Gastrocnemius medialis (tissue), 4 donors: ENCODE measurements at regions not wholly inside any gene's neighbourhood (a gene's known extent, or its start where the extent isn't known, plus 50 kb on each side); places are given as distances from the start of the nearest gene placed in this dataset.

Source experiments
- ATAC-seq, 2 donors: fragments of 150-250 bp; one replicate each; pipeline ENCODE4 v1.9.1; 2016
- DNase-seq, 2 donors: peaks; one replicate each; pipeline ENCODE4 v3.0.0-alpha.2; 2019
- H3K27ac ChIP-seq, 4 donors: fragments of 200-600 bp; sonication (generic); 1 replicate in 1 of 4; 2 replicates in 3 of 4; pipeline ENCODE4 v1.5.1; 2016 to 2018; ENCODE audit warnings: mild to moderate bottlenecking in 2 of 4, moderate library complexity in 1 of 4
- H3K27me3 ChIP-seq, 3 donors: fragments of 200-600 bp; sonication (generic) in 2 of 3; 1 replicate in 1 of 3; 2 replicates in 2 of 3; pipeline versions ENCODE4 v1.5.1 to v1.6.0; 2016 to 2019; ENCODE audit warnings: mild to moderate bottlenecking in 1 of 3, moderate library complexity in 1 of 3
- H3K36me3 ChIP-seq, 2 donors: fragments of 200-600 bp; sonication (generic) in 1 of 2; one replicate each; pipeline ENCODE4 v1.5.1; 2017 to 2018
- H3K4me1 ChIP-seq, 2 donors: fragments of 200-600 bp; sonication (generic) in 1 of 2; one replicate each; pipeline ENCODE4 v1.5.1; 2016 to 2017; ENCODE audit warnings: mild to moderate bottlenecking in 2 of 2
- H3K4me3 ChIP-seq, 4 donors: fragments of 200-600 bp; sonication (generic) in 3 of 4; 1 replicate in 1 of 4; 2 replicates in 3 of 4; pipeline ENCODE4 v1.5.1; 2016 to 2019; ENCODE audit warnings: mild to moderate bottlenecking in 2 of 4
- H3K9me3 ChIP-seq, 3 donors: fragments of 200-600 bp; sonication (generic) in 2 of 3; 1 replicate in 1 of 3; 2 replicates in 2 of 3; pipeline ENCODE4 v1.5.1; 2016 to 2019
- POLR2A ChIP-seq, 2 donors: fragments of 450-650 bp; IDR thresholded peaks; one replicate each; pipeline ENCODE4 v1.6.1; 2017; ENCODE audit warnings: antibody characterized with exemption in 2 of 2, mild to moderate bottlenecking in 2 of 2, moderate library complexity in 2 of 2
- in situ Hi-C, 4 donors: fragments of 200-750 bp; cut with MboI; loops; one replicate each; pipeline versions ENCODE4 v1.15.0 to v1.8.0; 2017; ENCODE audit warnings: low sequenced_read_pairs in 4 of 4
- intact Hi-C: fragments of 100-400 bp; cut with DNase I; formaldehyde crosslinking; loops from one replicate; pipeline ENCODE4 v1.15.1; 2023; ENCODE audit warnings: low total_unique reads
- TF ChIP-seq, protein P1 (sequence below), 5 experiments: fragments of 450-650 bp in 3 of 5; fragments of 200-600 bp in 2 of 5; sonication (generic) in 2 of 5; IDR thresholded peaks in 4 of 5; conservative IDR thresholded peaks in 1 of 5; 1 replicate in 4 of 5; 2 replicates in 1 of 5; pipeline ENCODE4 v1.5.1; 2016 to 2019; ENCODE audit warnings: antibody characterized with exemption in 5 of 5, mild to moderate bottlenecking in 3 of 5, moderate library complexity in 3 of 5

DNA sequence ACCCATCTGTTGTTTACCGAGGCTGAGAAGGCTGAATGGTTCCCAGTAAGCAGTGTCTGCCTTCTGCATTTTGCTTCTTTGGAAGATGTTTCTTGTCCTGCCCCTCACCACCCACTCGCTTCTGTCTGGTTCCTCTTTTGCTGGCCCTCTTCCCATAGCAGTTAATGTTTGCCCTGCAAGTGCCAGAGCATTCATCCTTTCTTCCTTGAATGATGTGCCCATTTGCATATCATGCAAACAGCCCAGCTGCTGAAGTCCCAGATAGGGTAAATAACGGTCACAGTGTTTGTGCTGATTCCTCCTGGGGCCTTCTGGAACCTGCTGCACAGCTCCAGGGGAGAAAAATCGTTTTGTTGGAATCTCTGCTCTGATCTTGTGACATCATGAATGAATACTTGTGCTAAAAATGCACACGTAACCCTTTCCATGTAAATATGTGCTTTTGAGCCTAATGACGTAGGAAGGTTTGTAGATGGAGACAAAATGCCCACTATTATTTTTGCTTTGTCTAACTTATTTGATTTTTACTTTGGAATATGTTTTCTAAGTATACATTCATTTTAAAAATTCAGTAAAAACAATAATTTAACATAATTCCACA lies 381.0 kb downstream of the SOX2 start:
- in situ Hi-C loops = no loop called here
- H3K27ac ChIP-seq = no peak overlapping the region
- H3K4me3 ChIP-seq = no peak overlapping the region
- DNase-seq (no peak), ATAC-seq (no peak)
- no peaks in the 10 kb centered on the region for H3K9me3 ChIP-seq
- H3K27me3 ChIP-seq = no peaks in the 10 kb centered on the region
- H3K36me3 ChIP-seq = no peaks in the 10 kb centered on the region
- no peaks in the 10 kb centered on the region for H3K4me1 ChIP-seq
- no peak for TF ChIP-seq POLR2A (IDR thresholded peaks at IDR 0.05)
- TF ChIP-seq, protein P1, sequence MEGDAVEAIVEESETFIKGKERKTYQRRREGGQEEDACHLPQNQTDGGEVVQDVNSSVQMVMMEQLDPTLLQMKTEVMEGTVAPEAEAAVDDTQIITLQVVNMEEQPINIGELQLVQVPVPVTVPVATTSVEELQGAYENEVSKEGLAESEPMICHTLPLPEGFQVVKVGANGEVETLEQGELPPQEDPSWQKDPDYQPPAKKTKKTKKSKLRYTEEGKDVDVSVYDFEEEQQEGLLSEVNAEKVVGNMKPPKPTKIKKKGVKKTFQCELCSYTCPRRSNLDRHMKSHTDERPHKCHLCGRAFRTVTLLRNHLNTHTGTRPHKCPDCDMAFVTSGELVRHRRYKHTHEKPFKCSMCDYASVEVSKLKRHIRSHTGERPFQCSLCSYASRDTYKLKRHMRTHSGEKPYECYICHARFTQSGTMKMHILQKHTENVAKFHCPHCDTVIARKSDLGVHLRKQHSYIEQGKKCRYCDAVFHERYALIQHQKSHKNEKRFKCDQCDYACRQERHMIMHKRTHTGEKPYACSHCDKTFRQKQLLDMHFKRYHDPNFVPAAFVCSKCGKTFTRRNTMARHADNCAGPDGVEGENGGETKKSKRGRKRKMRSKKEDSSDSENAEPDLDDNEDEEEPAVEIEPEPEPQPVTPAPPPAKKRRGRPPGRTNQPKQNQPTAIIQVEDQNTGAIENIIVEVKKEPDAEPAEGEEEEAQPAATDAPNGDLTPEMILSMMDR (IDR thresholded peaks at IDR 0.05 in 4 of 5, conservative IDR thresholded peaks at IDR 0.05 in 1 of 5) = no peak
- intact Hi-C loops = no loop called here

DNA sequence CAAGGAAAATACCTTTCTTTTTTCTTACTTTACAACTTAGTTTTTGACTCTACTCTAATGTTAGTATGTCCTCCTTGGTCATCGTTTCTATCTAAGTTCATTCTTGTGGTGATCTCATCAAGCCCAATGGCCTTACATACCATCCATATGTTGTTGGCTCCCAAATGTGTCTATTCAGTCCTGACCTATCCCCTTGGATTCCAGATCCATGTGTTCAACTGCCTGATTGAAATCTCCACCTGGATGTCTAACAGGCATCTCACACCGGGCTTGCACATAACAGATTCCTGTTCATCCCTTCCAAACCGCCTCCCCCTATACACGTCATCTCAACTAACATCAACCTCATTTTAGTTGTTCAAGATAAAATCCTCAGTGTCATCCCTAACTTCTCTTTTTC lies 382.6 kb downstream of the SOX2 start:
- TF ChIP-seq POLR2A (IDR thresholded peaks at IDR 0.05) = no peak
- TF ChIP-seq, protein P1 (IDR thresholded peaks at IDR 0.05 in 4 of 5, conservative IDR thresholded peaks at IDR 0.05 in 1 of 5) = no peak
- H3K4me3 ChIP-seq = no peak overlapping the region
- H3K9me3 ChIP-seq = no peaks in the 10 kb centered on the region
- H3K27me3 ChIP-seq = no peaks in the 10 kb centered on the region
- in situ Hi-C loops = no loop called here
- no peaks in the 10 kb centered on the region for H3K4me1 ChIP-seq
- no peaks in the 10 kb centered on the region for H3K36me3 ChIP-seq
- ATAC-seq (no peak), DNase-seq (no peak)
- intact Hi-C loops = no loop called here
- no peak overlapping the region for H3K27ac ChIP-seq

DNA sequence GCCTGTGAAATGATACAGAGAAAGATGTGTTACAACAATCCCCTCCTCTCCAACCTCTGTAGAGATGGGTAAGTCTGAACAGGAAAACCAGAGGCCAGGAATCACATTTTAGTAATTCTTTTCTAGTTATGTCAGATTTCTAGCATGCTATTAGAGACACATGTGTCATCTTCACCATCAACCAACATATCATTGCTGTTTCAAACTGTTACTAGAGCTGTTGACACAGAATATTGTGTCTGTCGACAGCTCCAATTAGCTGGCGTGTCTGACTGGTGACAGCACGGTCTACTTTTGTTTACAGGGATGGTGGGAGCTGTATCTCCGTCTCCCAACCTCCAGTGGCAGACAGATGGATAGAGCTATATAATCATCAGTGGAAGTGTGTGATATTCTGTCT lies 393.2 kb downstream of the SOX2 start:
- ATAC-seq = no peak
- no peak overlapping the region for H3K4me3 ChIP-seq
- no peaks in the 10 kb centered on the region for H3K9me3 ChIP-seq
- in situ Hi-C loops = no loop called here
- DNase-seq = no peak
- intact Hi-C loops = no loop called here
- no peaks in the 10 kb centered on the region for H3K27me3 ChIP-seq
- no peaks in the 10 kb centered on the region for H3K4me1 ChIP-seq
- no peak overlapping the region for H3K27ac ChIP-seq
- H3K36me3 ChIP-seq = no peaks in the 10 kb centered on the region
- TF ChIP-seq, protein P1 (IDR thresholded peaks at IDR 0.05 in 4 of 5, conservative IDR thresholded peaks at IDR 0.05 in 1 of 5) = no peak
- TF ChIP-seq POLR2A (IDR thresholded peaks at IDR 0.05) = no peak

DNA sequence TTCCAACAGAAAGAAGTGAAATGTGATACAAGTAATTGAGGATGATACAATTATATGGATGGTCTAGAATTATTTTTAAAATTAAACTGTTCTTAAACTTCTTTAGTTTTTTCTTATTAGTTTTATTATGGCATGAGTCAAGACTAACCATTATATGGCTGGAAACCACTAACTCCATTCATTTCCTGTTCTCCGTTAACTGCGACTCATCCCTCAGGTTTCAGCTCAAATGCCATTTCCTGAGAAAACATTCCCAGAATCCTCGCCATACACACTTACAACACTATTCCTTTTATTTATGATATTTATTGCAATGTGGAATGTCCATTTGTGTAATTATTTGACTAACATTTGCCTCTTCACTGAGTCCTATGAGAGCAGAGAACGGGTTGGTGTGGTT lies 394.1 kb downstream of the SOX2 start:
- no peaks in the 10 kb centered on the region for H3K9me3 ChIP-seq
- no peak for ATAC-seq
- TF ChIP-seq, protein P1 (IDR thresholded peaks at IDR 0.05 in 4 of 5, conservative IDR thresholded peaks at IDR 0.05 in 1 of 5) = no peak
- TF ChIP-seq POLR2A (IDR thresholded peaks at IDR 0.05) = no peak

DNA sequence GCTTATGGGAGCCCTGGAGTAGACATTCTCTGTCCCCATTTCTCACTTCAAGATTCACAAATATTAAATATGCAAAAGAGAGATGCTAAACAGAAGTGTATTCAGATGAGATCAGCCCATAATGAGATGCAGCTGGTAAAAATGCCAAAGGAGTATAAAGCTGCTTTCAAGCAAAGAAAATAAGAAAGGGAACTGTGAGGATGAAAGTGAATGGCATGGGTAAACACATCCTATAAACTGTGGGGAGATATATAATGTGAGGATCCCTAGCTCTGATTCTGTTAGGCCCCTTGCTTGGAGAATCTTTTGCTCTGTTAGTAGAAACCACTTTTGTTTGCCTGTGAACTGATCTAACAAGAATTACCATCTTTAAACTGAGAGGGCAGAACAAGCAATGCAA lies 396.6 kb downstream of the SOX2 start:
- no peaks in the 10 kb centered on the region for H3K9me3 ChIP-seq
- H3K4me1 ChIP-seq = no peaks in the 10 kb centered on the region
- H3K27me3 ChIP-seq = no peaks in the 10 kb centered on the region
- H3K27ac ChIP-seq = no peak overlapping the region
- TF ChIP-seq, protein P1 (IDR thresholded peaks at IDR 0.05 in 4 of 5, conservative IDR thresholded peaks at IDR 0.05 in 1 of 5) = no peak
- TF ChIP-seq POLR2A (IDR thresholded peaks at IDR 0.05) = no peak
- DNase-seq (no peak), ATAC-seq (no peak)
- in situ Hi-C loops (no loop called here), intact Hi-C loops (no loop called here)
- no peak overlapping the region for H3K4me3 ChIP-seq
- no peaks in the 10 kb centered on the region for H3K36me3 ChIP-seq

More for the DNA sequence above, 394.1 kb downstream of the SOX2 start:
- Histone ChIP-seq H3K27me3 (no peaks in the 10 kb centered on the region), H3K4me1 (no peaks in the 10 kb centered on the region), H3K36me3 (no peaks in the 10 kb centered on the region), H3K4me3 (no peak overlapping the region), H3K27ac (no peak overlapping the region)
- DNase-seq = no peak
- in situ Hi-C loops = no loop called here
- intact Hi-C loops = no loop called here
